ENCODE measurements at regions not wholly inside any gene's neighbourhood (a gene's known extent, or its start where the extent isn't known, plus 50 kb on each side); places are given as distances from the start of the nearest gene placed in this dataset.

GRCh38 chr6:104306211-104306610 is 553.5 kb downstream of the HACE1 start:
- no peak for DNase-seq

GRCh38 chr6:104305206-104305605 is 554.5 kb downstream of the HACE1 start:
- no peak for DNase-seq

- DNase-seq: no peak
These were observed 557.8 kb downstream of the HACE1 start for GRCh38 chr6:104301951-104302350.

- no peak for DNase-seq
These were observed 573.1 kb downstream of the HACE1 start for GRCh38 chr6:104286641-104287040.

- DNase-seq: no peak
These were observed 574.8 kb downstream of the HACE1 start for GRCh38 chr6:104284872-104285271.

- DNase-seq: no peak
These were observed 577.1 kb downstream of the HACE1 start for GRCh38 chr6:104282581-104282980.

GRCh38 chr6:104281370-104281769 is 578.3 kb downstream of the HACE1 start:
- no peak for DNase-seq

GRCh38 chr6:104268389-104268788 is 591.3 kb downstream of the HACE1 start:
- DNase-seq: no peak

- no peak for DNase-seq
These were observed 592.8 kb downstream of the HACE1 start for GRCh38 chr6:104266922-104267321.

GRCh38 chr6:104256646-104257045 is 603.1 kb downstream of the HACE1 start:
- DNase-seq: no peak

- no peak for DNase-seq
These were observed 606.5 kb downstream of the HACE1 start for GRCh38 chr6:104253236-104253635.

- no peak for DNase-seq
These were observed 607.4 kb downstream of the HACE1 start for GRCh38 chr6:104252276-104252675.

- DNase-seq: no peak
These were observed 608.1 kb downstream of the HACE1 start for GRCh38 chr6:104251651-104252050.

GRCh38 chr6:104240865-104241264 is 618.9 kb downstream of the HACE1 start:
- no peak for DNase-seq

GRCh38 chr6:104239971-104240370 is 619.7 kb downstream of the HACE1 start:
- no peak for DNase-seq

- no peak for DNase-seq
These were observed 630.7 kb downstream of the HACE1 start for GRCh38 chr6:104229057-104229456.

- DNase-seq: no peak
These were observed 632.2 kb downstream of the HACE1 start for GRCh38 chr6:104227508-104227907.

GRCh38 chr6:104226790-104227446 is 632.8 kb downstream of the HACE1 start:
- DNase-seq: no peak

GRCh38 chr6:104218116-104218515 is 641.6 kb downstream of the HACE1 start:
- no peak for DNase-seq

GRCh38 chr6:104214901-104215300 is 644.8 kb downstream of the HACE1 start:
- DNase-seq: no peak

- no peak for DNase-seq
These were observed 646.6 kb downstream of the HACE1 start for GRCh38 chr6:104212977-104213668.

GRCh38 chr6:104207635-104208034 is 652.1 kb downstream of the HACE1 start:
- no peak for DNase-seq

- no peak for DNase-seq
These were observed 658.2 kb downstream of the HACE1 start for GRCh38 chr6:104201557-104201956.

- DNase-seq: no peak
These were observed 672.1 kb downstream of the HACE1 start for GRCh38 chr6:104187616-104188015.

- DNase-seq: no peak
These were observed 672.9 kb downstream of the HACE1 start for GRCh38 chr6:104186831-104187230.
